ENCODE measurements at regions not wholly inside any gene's neighbourhood (a gene's known extent, or its start where the extent isn't known, plus 50 kb on each side); places are given as distances from the start of the nearest gene placed in this dataset.

DNA sequence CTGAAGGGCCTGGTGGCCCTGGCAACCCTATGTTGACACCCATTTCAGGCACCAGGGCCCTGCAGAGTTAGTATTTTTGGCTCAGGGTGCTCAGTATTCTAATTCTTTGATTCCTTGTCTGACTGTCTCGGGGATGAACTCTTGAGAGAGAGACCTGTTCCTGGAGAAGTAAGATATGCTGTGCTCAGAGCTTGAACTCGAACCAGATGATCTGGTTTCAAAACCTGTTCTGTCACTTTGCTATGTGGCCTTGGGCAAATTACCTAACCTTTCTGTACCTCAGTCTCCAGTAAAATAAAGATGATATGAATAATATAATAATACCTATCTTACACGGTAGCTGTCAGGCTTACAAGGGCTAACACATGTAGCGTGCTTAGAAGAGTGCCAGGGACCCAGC is 294.2 kb downstream of the DYSF start:
- TF ChIP-seq REST (IDR thresholded peaks at IDR 0.05; ENCODE audit: insufficient read depth in 1 of 2, low read depth in 2 of 2, low read length in 2 of 2) (no peak), TAF1 (IDR thresholded peaks at IDR 0.05; ENCODE audit: borderline replicate concordance, insufficient read depth, low read length) (no peak), SIN3A (IDR thresholded peaks at IDR 0.05; ENCODE audit: borderline replicate concordance, insufficient read depth, low read length) (no peak)
